ENCODE measurements at regions not wholly inside any gene's neighbourhood (a gene's known extent, or its start where the extent isn't known, plus 50 kb on each side); places are given as distances from the start of the nearest gene placed in this dataset.

- DNase-seq (ENCODE audit: low spot score), result no peak
Observed at GRCh38 chr2:212945526-212945925, 205.9 kb downstream of the IKZF2 start.

DNA sequence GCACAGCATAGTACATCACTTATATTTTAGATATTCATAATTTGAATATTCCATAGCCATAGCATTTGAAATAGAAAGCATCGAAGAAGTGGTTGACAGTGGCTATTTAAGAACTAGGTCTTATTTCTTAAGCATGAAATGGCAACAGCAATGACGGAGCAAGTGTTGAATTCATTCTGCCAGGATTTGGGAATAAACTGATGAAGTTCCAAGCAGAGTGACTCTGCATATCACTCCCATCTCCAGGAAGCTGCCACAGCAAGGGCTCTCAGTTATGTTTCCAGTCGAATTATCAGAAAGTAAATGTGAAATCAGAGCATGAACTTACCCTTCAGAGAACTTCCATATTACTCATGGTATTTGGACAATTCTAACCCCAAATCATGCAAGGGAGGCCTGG is 208.1 kb downstream of the IKZF2 start:
- no peak for DNase-seq (ENCODE audit: low spot score)

DNA sequence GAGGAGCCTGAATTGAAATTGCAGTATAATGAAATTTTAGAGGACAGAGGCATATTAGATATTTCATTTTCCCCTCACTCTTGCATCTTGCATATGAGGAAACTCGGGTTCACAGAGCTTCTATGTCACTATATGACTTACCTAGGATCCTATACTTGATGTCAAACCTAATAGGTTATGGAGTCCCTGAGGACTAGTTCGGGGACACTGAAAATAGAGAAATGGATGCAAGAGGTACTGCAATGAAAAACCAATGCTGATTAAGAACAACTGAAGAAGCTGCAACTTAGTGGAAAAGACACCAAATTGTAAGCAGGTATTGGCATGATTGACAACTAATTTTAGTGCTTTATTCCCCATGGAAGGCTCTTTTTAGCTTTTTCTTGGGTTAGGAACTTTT is 210.1 kb downstream of the IKZF2 start:
- DNase-seq (ENCODE audit: low spot score), result no peak

- no peak for DNase-seq (ENCODE audit: low spot score)
Observed at GRCh38 chr2:212940816-212941215, 210.6 kb downstream of the IKZF2 start.

- DNase-seq (ENCODE audit: low spot score), result no peak
Observed at GRCh38 chr2:212939777-212940531, 211.5 kb downstream of the IKZF2 start.

- no peak for DNase-seq (ENCODE audit: low spot score)
Observed at GRCh38 chr2:212938144-212938793, 213.1 kb downstream of the IKZF2 start.

DNA sequence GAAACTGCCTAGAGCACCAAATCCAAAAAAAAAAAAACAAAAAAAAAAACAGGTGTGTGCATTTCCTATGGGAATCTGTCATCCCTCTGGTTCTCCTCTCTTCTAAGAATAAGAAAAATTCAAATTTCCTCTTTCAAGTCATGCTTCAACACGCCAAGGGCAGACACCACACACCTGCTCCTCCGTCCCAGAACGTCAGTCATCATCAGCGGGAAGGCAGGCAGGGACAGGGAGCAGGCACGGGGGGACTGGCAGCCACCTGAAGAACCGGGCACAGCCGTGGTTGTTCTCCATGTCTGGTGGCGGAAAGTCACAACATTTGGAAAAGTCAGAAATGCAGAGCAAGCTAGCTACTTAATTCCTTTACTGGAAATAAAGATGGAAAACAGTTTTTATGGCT is 214.8 kb downstream of the IKZF2 start:
- no peak for DNase-seq (ENCODE audit: low spot score)

DNA sequence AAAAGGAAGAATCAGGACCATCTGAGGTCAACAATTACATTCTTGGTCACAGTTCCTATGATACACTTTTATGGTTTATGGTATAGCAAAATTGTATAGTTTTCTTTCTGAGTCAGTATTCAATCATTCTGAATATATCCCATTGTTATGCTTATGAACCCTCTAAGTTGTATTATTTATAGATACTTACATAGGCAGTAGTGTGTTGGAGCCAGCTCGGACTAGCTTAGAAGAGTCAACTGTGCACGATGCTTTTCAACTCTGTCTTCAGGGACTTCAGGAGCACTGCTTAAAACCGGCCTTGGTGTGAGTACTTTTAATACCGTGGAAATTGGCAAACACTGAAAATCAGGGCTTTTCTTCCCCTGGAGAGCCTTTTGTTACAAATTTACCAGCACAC is 215.7 kb downstream of the IKZF2 start:
- no peak for DNase-seq (ENCODE audit: low spot score)

DNA sequence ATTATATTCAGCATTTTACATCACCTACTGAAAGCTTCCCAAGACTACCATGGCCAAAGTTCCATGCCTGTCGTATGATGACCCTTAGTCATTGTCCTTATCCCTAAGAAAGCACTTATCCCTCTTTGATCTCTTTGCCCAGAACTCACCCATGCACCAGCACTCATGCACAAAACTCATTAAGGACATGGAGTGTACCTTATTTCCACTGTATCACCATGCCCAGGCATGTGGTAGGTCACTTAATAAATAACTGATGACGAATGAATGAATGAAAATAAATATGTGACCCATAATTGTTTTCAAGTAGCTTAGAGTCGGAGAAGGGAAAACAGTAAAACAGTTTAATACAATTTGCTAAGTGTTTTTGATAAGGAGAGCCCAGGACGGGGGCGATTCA is 220.1 kb downstream of the IKZF2 start:
- no peak for DNase-seq (ENCODE audit: low spot score)

GRCh38 chr2:212930556-212931260 is 220.7 kb downstream of the IKZF2 start:
- DNase-seq (ENCODE audit: low spot score), result no peak

DNA sequence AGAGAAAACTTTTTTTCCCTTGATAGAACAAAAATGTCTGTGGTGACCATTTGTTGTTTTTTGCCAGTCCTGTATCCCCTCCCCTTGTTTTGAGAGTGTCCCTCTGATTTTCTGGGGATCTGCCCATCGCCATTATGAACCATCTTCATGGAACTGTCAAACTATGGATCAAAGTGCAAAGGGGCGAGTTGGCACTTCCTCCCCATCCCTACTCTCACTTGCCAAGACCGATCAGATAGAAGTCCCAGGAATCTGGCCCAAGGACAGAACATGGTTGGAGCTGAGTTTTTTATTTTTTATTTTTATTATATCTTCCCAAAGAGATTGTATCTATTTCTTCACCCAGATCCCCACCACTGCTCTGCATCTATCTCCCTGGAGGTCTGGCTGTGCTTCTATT is 221.4 kb downstream of the IKZF2 start:
- no peak for DNase-seq (ENCODE audit: low spot score)

DNA sequence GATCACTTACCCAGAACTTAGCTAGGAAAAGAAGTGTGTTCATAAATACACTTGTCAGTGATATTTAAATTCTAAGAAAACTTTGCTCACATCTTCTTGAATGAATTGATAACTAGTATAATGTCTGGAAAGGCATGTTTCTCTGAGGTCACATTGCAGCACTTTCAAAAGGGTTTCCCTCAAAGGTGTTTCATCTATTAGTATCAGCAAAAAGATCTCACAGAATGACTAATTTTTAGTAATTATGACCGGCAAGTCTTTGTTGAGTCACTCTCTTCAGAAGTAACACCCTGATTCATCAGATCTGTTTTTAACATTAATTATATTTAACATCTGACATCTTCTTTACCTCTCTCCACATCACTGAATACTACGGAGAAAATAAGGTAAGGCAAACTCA is 222.3 kb downstream of the IKZF2 start:
- DNase-seq (ENCODE audit: low spot score), result no peak

DNA sequence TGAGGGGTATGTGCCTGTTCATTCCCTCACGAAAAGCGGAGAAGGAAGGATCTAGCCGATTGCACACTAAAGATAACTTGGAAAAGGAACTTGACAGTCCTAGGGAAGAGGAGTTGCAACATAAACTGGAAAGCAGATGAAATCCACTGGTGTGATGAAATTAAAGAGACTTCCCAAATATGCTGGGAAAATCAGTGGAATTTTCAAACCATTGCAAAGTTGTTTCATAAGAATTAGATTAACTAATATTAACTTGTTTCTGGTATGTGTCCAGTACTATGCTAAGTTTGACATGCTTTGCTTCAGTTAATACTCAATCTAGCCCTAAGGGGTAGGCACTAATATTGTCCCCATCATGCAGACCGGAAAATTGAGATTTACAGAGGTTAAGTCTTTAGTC is 222.7 kb downstream of the IKZF2 start:
- DNase-seq (ENCODE audit: low spot score), result no peak

- no peak for DNase-seq (ENCODE audit: low spot score)
Observed at GRCh38 chr2:212926940-212927339, 224.5 kb downstream of the IKZF2 start.

DNA sequence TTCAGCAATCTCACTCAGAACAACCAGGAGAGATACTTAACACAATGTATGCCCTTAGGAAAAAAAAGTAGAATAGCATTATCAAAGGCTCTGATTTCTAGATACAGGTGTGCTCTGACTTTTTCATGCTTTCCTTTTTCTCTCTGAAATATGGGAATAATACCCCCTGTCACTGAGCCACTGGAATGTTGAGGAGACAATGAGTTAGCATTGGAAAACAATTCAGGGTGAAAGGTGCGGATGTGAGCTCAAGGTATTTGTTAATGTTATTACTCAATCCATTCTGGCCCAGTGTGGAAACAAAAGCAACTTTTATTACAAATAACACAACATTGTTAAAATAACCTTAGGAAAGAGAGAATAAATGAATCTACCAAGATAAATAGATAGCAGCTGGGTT is 228.0 kb downstream of the IKZF2 start:
- no peak for DNase-seq (ENCODE audit: low spot score)

DNA sequence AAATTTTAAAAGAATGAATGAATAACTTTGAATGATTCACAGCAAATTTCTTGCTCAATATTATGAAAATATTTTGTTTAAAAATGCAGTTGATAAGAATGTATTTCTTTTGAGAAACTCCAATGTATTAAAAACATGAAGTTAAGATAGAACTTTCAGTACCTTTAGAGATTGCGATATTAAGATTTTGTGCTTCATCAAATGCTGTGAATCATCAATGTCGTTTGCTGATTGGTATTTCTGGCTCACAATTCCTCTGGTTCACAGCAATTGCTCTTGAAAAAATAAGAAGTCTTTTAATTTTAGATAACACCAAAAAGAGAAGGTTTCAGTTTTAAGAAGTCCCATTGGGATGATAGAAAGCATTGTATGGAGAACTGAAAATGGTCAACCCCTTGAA is 228.7 kb downstream of the IKZF2 start:
- DNase-seq (ENCODE audit: low spot score), result no peak

- DNase-seq (ENCODE audit: low spot score), result no peak
Observed at GRCh38 chr2:212921711-212922110, 229.7 kb downstream of the IKZF2 start.

DNA sequence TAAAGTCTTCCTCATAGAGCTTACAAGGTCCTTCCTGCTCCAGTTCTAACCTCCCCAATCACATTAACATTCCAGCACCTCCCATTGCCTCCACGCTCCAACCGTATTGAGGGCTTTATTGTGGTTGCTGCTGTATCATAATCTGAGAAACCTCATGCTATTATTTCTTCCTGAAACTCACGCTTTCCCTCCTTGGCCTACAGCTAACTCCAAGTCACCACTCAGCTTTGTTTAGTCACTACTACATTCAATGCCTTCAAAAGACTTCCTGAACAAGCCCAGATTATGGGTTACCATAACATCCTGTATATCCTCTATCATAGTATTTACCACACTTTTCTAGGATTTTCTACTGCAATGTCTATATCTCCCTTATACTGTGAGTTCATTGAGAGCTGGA is 230.4 kb downstream of the IKZF2 start:
- no peak for DNase-seq (ENCODE audit: low spot score)

- DNase-seq (ENCODE audit: low spot score), result no peak
Observed at GRCh38 chr2:212919238-212919637, 232.2 kb downstream of the IKZF2 start.

DNA sequence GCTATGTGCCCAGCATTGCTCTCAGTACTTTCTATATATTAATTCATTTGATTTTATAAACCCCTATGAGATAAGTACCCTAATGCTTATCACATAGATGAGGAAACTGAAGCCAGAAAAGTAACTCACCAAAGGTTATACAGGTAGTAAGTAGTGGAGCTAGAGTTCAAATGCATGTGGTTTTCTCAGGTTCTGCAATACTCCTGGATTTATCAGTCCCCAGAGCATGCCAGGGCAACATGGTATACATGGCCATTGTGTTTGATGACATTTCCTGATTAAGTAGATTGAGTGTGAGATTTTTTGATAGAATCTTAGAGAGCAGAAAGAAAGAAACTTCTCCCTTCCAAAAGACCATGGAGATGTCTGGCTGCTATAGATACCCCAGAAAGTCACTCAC is 233.1 kb downstream of the IKZF2 start:
- DNase-seq (ENCODE audit: low spot score), result no peak

DNA sequence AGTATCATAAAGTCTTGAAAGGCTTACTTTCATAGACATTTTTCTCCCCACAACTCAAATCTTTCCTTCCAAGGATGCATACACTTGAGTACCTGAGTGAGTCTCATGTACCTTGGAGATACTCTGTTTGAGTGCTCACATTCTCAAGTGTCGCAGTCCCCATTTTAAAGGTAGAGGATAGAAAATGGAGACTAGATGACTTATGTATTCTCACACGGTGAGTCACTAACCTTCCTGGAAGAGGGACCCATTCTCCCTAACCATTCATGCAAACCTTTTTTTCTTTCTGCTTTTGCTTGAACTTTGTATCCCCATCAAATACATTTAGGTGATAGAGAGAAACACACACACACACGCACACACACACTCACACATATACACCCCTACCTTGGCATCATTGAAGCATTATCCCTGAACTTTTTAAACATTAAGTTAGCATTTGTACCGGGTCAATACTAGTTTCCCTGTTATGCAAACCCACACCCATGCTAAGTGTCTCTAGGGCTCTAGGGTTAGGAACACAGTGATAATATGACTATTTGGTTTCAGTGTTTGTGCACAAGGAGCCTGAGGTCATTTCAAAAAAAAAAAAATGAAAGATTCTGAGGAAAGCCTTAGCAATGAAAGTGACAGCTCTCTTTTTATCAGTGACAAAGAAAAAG is 236.2 kb downstream of the IKZF2 start:
- no peak for DNase-seq (ENCODE audit: low spot score)

DNA sequence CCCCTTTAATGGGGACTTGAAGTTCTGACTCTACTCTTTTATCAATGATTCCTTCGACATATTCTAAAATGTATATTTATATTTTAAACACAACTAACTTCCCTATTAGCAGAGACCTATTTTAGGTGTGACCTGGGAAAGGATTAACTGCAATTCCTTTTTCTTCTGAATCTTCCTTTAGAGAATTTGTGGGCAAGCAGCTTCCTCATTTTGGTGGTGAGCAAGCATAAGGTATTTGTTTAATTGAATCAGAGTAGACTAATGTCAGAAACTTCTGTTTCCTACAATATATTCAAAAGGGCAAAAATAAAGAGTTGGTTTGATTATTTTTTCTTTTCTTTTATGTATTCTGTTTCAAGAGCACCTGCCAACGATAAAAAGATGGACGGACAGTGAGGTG is 237.0 kb downstream of the IKZF2 start:
- no peak for DNase-seq (ENCODE audit: low spot score)

All from CD4-positive, alpha-beta T cell treated with Interleukin-6 at 100 ng/mL for 8 hours (primary cell).